OCI-LY1 (cell line): ENCODE measurements at regions not wholly inside any gene's neighbourhood (a gene's known extent, or its start where the extent isn't known, plus 50 kb on each side); places are given as distances from the start of the nearest gene placed in this dataset.

Experiments
- H2AFZ ChIP-seq: fragments of 200-600 bp; sonication (generic), shearing (Covaris generic); 2 replicates; pipeline ENCODE4 v1.6.0; 2014; ENCODE audit warnings: antibody characterized with exemption, mild to moderate bottlenecking, low read length
- H3F3A ChIP-seq: fragments of 200-600 bp; sonication (generic), shearing (Covaris generic); 2 replicates; pipeline ENCODE4 v1.6.0; 2014; ENCODE audit warnings: mild to moderate bottlenecking, antibody characterized with exemption, low read length, moderate library complexity; ENCODE audit not compliant: insufficient read depth
- H3K27ac ChIP-seq: fragments of 200-600 bp; sonication (generic); 2 replicates; pipeline ENCODE4 v1.5.1; 2014; ENCODE audit warnings: low read length, mixed run types, mild to moderate bottlenecking, low read depth; ENCODE audit not compliant: poor library complexity, severe bottlenecking
- H3K27me3 ChIP-seq: fragments of 200-600 bp; sonication (generic); 2 replicates; pipeline ENCODE4 v1.6.0; 2014; ENCODE audit warnings: antibody characterized with exemption, mild to moderate bottlenecking, low read length, moderate library complexity; ENCODE audit not compliant: insufficient read depth
- H3K36me3 ChIP-seq: fragments of 200-600 bp; sonication (generic); 2 replicates; pipeline ENCODE4 v1.6.1; 2014; ENCODE audit warnings: mild to moderate bottlenecking, antibody characterized with exemption, low read length, moderate library complexity, mixed read lengths; ENCODE audit not compliant: insufficient read depth
- H3K4me1 ChIP-seq: fragments of 200-600 bp; sonication (generic); 2 replicates; pipeline ENCODE4 v1.5.1; 2014; ENCODE audit warnings: mild to moderate bottlenecking, low read length, moderate library complexity; ENCODE audit not compliant: insufficient read depth, severe bottlenecking
- H3K4me2 ChIP-seq: fragments of 200-600 bp; sonication (generic), shearing (Covaris generic); 2 replicates; pipeline ENCODE4 v1.6.1; 2014; ENCODE audit warnings: low read length
- H3K4me3 ChIP-seq: fragments of 200-600 bp; sonication (generic); 2 replicates; pipeline ENCODE4 v1.5.1; 2014; ENCODE audit warnings: low read length, low read depth, mild to moderate bottlenecking, mixed read lengths; ENCODE audit not compliant: poor library complexity, severe bottlenecking
- H3K79me2 ChIP-seq: fragments of 200-600 bp; shearing (Covaris generic); 2 replicates; pipeline ENCODE4 v1.6.1; 2016; ENCODE audit warnings: mixed run types, low read length, mixed read lengths; ENCODE audit not compliant: insufficient read depth
- H3K9ac ChIP-seq: fragments of 200-600 bp; sonication (generic), shearing (Covaris generic); 2 replicates; pipeline ENCODE4 v1.6.1; 2014; ENCODE audit warnings: mild to moderate bottlenecking, low read length, mixed read lengths
- H3K9me2 ChIP-seq: fragments of 200-600 bp; sonication (generic), shearing (Covaris generic); 2 replicates; pipeline ENCODE4 v1.6.1; 2014; ENCODE audit warnings: low read depth, mild to moderate bottlenecking, low read length, mixed read lengths
- H3K9me3 ChIP-seq: fragments of 200-600 bp; shearing (Covaris generic); 2 replicates; pipeline ENCODE4 v1.6.1; 2014; ENCODE audit warnings: low read length, mixed read lengths
- H4K20me1 ChIP-seq: fragments of 200-600 bp; sonication (generic), shearing (Covaris generic); 2 replicates; pipeline ENCODE4 v1.6.0; 2016; ENCODE audit warnings: mild to moderate bottlenecking, low read length; ENCODE audit not compliant: insufficient read depth
- CTCF ChIP-seq: fragments of 200-600 bp; sonication (generic), shearing (Covaris generic); IDR thresholded peaks from 2 replicates; pipeline ENCODE4 v1.5.1; 2017; ENCODE audit warnings: mild to moderate bottlenecking, antibody characterized with exemption, low read length, moderate library complexity, mixed read lengths
- EZH2 ChIP-seq: fragments of 200-600 bp; sonication (generic), shearing (Covaris generic); IDR thresholded peaks from 2 replicates; pipeline ENCODE4 v1.8.0; 2017; ENCODE audit warnings: borderline replicate concordance, mixed run types, mild to moderate bottlenecking, antibody characterized with exemption, low read length, moderate library complexity, mixed read lengths

GRCh38 chr7:13656330-13656729, 333.1 kb downstream of the ETV1 start:
- H3K9me3 ChIP-seq: peaks cover 22% of the 10 kb centered on the region
- H4K20me1 ChIP-seq: no peaks in the 10 kb centered on the region
- H2AFZ ChIP-seq: no peak overlapping the region
- H3K4me1 ChIP-seq: peaks cover 4% of the 10 kb centered on the region
- no peaks in the 10 kb centered on the region for H3K9me2 ChIP-seq
- no peaks in the 10 kb centered on the region for H3K36me3 ChIP-seq
- no peak overlapping the region for H3K4me2 ChIP-seq
- H3K79me2 ChIP-seq: no peaks in the 10 kb centered on the region
- H3K27ac ChIP-seq: no peak overlapping the region
- no peak overlapping the region for H3K4me3 ChIP-seq
- H3K9ac ChIP-seq: no peak overlapping the region
- H3K27me3 ChIP-seq: no peaks in the 10 kb centered on the region
- TF ChIP-seq CTCF: no peak
- TF ChIP-seq EZH2: no peak
- H3F3A ChIP-seq: no peaks in the 10 kb centered on the region

GRCh38 chr7:13673290-13673689, 316.2 kb downstream of the ETV1 start:
- Histone ChIP-seq H3K4me3 (no peak overlapping the region), H3K27me3 (no peaks in the 10 kb centered on the region), H3K4me1 (peaks cover 5% of the 10 kb centered on the region), H2AFZ (no peak overlapping the region), H3K79me2 (no peaks in the 10 kb centered on the region), H3K9ac (no peak overlapping the region), H3K36me3 (no peaks in the 10 kb centered on the region; the same call in 1 of the 2 replicates), H4K20me1 (no peaks in the 10 kb centered on the region), H3K9me2 (no peaks in the 10 kb centered on the region), H3K9me3 (peaks cover 3% of the 10 kb centered on the region; the same call in 1 of the 2 replicates), H3K27ac (no peak overlapping the region), H3K4me2 (no peak overlapping the region), H3F3A (no peaks in the 10 kb centered on the region)
- no peak for TF ChIP-seq CTCF
- TF ChIP-seq EZH2: no peak

- TF ChIP-seq CTCF (no peak), EZH2 (no peak)
- no peak overlapping the region for H3K9ac ChIP-seq
- H3K4me3 ChIP-seq: no peak overlapping the region
- no peaks in the 10 kb centered on the region for H3K4me1 ChIP-seq
- H3F3A ChIP-seq: no peaks in the 10 kb centered on the region
- H3K4me2 ChIP-seq: no peak overlapping the region
- no peaks in the 10 kb centered on the region for H3K36me3 ChIP-seq
- H2AFZ ChIP-seq: no peak overlapping the region
- peaks cover 5% of the 10 kb centered on the region; the same call in 1 of the 2 replicates for H3K9me3 ChIP-seq
- no peaks in the 10 kb centered on the region for H4K20me1 ChIP-seq
- no peak overlapping the region for H3K27ac ChIP-seq
- H3K27me3 ChIP-seq: no peaks in the 10 kb centered on the region
- no peaks in the 10 kb centered on the region for H3K79me2 ChIP-seq
- H3K9me2 ChIP-seq: no peaks in the 10 kb centered on the region
Observed at GRCh38 chr7:13682626-13683025, 306.8 kb downstream of the ETV1 start.
